HAP-1 (cell line): ENCODE measurements at regions not wholly inside any gene's neighbourhood (a gene's known extent, or its start where the extent isn't known, plus 50 kb on each side); places are given as distances from the start of the nearest gene placed in this dataset.
"Not testable (repeated sequence)": the region's sequence is repeated elsewhere in the genome, so short reads cannot be mapped to it uniquely, and the experiment has no call there.

Experiments used
- DNase-seq, 2 experiments: peaks; one replicate each; pipeline ENCODE4 v3.0.0-alpha.2; 2016 to 2020; ENCODE audit warnings: low spot score in 2 of 2
- H3K27me3 ChIP-seq: fragments of 250-450 bp; sonication (Bioruptor Pico); 2 replicates; pipeline ENCODE4 v1.5.1; 2020; ENCODE audit warnings: low read depth, mild to moderate bottlenecking, moderate library complexity
- H3K36me3 ChIP-seq: fragments of 250-450 bp; sonication (Bioruptor Pico); replicated peaks from 2 replicates; pipeline ENCODE4 v1.5.1; 2020; ENCODE audit warnings: mild to moderate bottlenecking
- H3K4me1 ChIP-seq: fragments of 250-450 bp; sonication (Bioruptor Pico); 2 replicates; pipeline ENCODE4 v1.5.1; 2020; ENCODE audit warnings: mild to moderate bottlenecking
- H3K4me3 ChIP-seq: fragments of 250-450 bp; sonication (Bioruptor Pico); 2 replicates; pipeline ENCODE4 v1.5.1; 2020; ENCODE audit warnings: mild to moderate bottlenecking, moderate library complexity
- H3K9me3 ChIP-seq: fragments of 250-450 bp; sonication (Bioruptor Pico); 2 replicates; pipeline ENCODE4 v1.5.1; 2020; ENCODE audit warnings: mild to moderate bottlenecking, moderate library complexity
- in situ Hi-C: fragments of 300-500 bp; cut with MboI; formaldehyde crosslinking; loops from 3 replicates; pipeline ENCODE4 v1.14.3; 2020; ENCODE audit warnings: low sequenced_read_pairs, inconsistent platforms, mixed read lengths

DNA sequence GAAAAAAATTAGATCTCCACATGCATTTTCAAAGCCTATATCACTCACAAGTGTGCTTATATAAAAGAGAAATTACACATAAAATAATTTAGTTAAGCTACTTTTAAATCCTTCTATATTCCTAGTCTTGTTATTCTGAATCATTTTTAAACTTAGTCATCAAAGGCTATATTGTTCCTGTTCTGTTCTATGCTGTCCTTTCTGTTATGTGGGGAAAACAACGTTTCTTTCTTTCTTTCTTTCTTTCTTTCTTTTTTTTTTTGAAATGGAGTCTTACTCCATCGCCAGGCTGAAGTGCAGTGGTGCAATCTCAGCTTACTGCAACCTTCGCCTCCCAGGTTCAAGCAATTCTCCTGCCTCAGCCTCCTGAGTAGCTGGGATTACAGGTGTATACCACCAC lies 389.2 kb upstream of the FTMT start:
- Histone ChIP-seq H3K36me3 (no peaks in the 10 kb centered on the region), H3K9me3 (no peaks in the 10 kb centered on the region), H3K4me1 (no peaks in the 10 kb centered on the region), H3K27me3 (no peaks in the 10 kb centered on the region), H3K4me3 (no peak overlapping the region)
- in situ Hi-C loops, result no loop called here
- DNase-seq, result no peak

DNA sequence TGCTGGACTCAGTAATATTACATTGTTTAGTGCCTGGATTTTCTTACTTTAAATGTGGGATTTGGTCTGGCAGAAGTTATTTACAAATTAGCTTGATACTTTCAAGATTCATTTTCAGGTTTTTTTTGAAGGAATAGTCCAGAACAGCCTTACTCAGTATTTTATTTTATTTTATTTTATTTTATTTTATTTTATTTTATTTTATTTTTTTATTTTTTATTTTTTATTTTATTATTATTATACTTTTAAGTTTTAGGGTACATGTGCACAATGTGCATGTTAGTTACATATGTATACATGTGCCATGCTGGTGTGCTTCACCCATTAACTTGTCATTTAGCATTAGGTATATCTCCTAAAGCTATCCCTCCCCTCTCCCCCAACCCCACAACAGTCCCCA lies 380.5 kb upstream of the FTMT start:
- in situ Hi-C loops, result not testable (repeated sequence)

DNA sequence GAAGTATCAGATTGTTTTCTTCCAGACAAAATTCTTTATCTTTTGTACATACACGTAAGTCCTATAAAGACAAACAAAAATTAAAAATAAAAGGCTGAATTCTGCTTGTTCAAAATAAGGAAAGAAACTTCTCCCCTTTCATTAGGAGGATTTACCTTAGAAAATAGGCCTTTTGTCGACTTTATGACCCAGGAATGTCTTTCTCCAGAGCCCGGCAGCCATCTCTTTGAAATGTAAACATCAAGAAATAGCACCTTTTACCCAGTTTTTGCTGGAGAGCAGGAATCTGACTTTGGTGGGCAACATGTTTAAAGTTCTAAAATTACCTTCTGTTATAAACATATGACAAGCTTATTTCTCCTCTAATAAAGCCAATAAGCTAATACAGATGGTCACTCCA lies 373.0 kb upstream of the FTMT start:
- Histone ChIP-seq H3K36me3 (no peaks in the 10 kb centered on the region), H3K4me3 (no peak overlapping the region), H3K4me1 (peaks cover 8% of the 10 kb centered on the region), H3K27me3 (no peaks in the 10 kb centered on the region), H3K9me3 (no peaks in the 10 kb centered on the region)
- in situ Hi-C loops, result no loop called here
- DNase-seq, result peak; percentile 24 to 51

More for the DNA sequence above, 380.5 kb upstream of the FTMT start:
- H3K4me1 ChIP-seq, DNase-seq, H3K4me3 ChIP-seq, H3K27me3 ChIP-seq, H3K9me3 ChIP-seq, H3K36me3 ChIP-seq: not testable (repeated sequence)

DNA sequence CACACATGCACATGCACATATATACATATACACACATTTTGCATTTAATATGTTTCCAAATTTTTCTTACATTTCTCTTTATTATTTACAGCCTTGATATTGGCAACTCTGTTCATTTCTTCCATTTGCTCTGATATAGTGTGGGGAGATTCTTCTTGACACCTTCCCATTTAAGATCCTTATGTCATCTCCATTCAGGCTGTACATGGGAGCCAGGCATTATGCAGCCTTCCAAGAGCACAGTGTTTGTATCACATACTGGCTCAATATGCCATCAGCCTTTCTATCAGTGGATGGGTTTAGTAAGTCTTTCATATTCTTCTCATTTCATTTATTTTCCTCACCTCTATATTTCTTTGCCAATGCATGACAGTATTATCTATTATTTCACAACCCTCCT lies 372.3 kb upstream of the FTMT start:
- Histone ChIP-seq H3K4me1 (peaks cover 8% of the 10 kb centered on the region), H3K27me3 (no peaks in the 10 kb centered on the region), H3K9me3 (no peaks in the 10 kb centered on the region), H3K4me3 (no peak overlapping the region), H3K36me3 (no peaks in the 10 kb centered on the region)
- in situ Hi-C loops, result no loop called here
- no peak for DNase-seq

DNA sequence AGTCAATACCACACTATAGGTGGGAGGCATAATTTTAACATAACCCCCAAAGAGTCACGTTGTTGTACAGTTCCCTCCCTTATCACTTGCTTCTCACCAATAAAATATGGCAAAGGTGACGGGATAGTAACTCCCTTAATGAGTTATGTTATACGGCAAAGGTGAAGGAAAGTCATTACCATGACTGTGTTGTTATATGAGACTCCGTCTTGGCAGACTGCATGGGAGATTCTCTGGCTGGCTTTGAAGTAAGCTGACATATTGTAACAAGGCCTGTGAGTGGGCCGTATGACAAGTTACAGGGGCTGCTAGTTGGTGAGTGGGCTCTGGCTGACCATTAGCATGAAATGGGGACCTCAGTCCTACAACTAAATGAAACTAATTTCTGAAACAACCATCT lies 366.4 kb upstream of the FTMT start:
- in situ Hi-C loops, result no loop called here
- Histone ChIP-seq H3K9me3 (no peaks in the 10 kb centered on the region), H3K36me3 (no peaks in the 10 kb centered on the region), H3K4me3 (no peak overlapping the region), H3K27me3 (no peaks in the 10 kb centered on the region), H3K4me1 (no peaks in the 10 kb centered on the region)
- DNase-seq, result no peak

DNA sequence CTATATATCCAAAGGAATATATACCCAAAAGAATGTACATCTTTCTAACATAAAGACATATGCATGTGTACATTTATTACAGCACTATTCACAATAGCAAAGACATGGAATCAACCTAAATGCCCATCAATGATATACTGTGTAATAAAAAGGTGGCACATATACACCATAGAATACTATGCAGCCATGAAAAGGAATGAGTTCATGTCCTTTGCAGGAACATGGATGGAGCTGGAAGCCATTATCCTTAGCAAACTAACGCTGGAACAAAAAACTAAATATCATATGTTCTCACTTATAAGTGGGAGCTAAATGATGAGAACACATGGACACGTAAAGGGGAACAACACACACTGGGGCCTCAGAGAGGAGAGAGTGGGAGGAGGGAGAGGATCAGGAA lies 365.7 kb upstream of the FTMT start:
- H3K4me3 ChIP-seq, H3K36me3 ChIP-seq, H3K27me3 ChIP-seq, in situ Hi-C loops, H3K9me3 ChIP-seq, DNase-seq, H3K4me1 ChIP-seq: not testable (repeated sequence)

DNA sequence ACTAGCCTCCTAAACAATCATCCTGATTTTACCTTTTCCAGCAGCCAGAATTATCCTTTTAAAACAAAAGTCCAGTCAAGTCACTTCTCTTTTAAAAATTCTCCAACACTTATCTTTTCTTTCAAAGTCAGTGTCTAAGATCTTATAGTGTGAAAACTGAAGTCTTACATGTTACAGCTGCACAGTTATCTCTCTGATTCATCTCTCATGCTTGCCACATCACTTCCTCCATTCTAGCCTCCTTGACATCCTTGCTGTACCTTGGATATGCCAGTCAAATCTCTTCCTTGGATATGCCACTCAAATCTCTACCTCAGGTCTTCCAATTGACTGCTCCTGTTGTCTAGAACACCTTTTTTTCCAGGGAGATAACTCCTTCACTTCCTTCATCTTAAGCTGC lies 361.7 kb upstream of the FTMT start:
- no peaks in the 10 kb centered on the region for H3K36me3 ChIP-seq
- DNase-seq, result no peak
- H3K27me3 ChIP-seq, result no peaks in the 10 kb centered on the region
- H3K4me1 ChIP-seq, result no peaks in the 10 kb centered on the region
- H3K9me3 ChIP-seq, result no peaks in the 10 kb centered on the region
- H3K4me3 ChIP-seq, result no peak overlapping the region
- in situ Hi-C loops, result no loop called here

DNA sequence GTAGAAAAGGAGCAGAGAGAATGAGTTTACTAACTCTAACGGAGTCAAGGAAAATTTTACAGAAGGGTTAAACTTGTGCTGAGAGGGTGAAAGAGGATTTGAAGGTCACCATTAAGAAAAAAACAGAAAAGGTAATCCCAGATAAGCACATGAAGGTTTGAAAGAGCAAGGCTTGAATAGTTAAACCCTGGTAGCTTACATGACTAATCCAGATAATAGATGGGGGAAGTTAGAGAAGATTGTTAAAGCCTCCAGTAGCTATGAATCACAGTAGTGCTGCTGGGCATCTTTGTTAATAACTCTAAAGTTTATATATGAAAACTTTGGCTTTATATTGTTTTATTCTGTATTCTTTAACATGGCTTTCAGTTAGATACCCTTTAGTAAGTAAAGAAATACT lies 354.5 kb upstream of the FTMT start:
- in situ Hi-C loops, result no loop called here
- H3K9me3 ChIP-seq, result no peaks in the 10 kb centered on the region
- H3K36me3 ChIP-seq, result no peaks in the 10 kb centered on the region
- peaks cover 26% of the 10 kb centered on the region for H3K4me1 ChIP-seq
- no peaks in the 10 kb centered on the region for H3K27me3 ChIP-seq
- DNase-seq, result peak in 1 of 2 experiments; percentile 74
- H3K4me3 ChIP-seq, result no peak overlapping the region

DNA sequence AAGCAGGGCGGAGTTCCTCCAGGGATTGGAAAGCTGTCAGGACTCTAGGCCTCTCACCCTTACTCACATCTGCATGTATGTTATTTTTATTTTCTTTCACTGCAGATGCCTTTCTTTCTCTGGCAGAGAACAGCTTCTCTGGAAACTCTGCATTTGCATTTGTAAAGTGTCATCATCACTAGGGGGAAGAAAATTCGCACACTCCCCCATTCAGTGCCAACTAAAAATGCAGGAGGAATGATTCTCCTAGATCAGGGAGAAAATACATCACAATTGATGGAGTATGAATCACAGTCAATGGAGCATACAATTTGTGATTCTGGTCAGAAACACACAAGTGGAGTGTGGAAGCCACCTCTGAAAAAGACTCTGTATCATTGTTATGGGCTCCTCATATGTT lies 351.4 kb upstream of the FTMT start:
- Histone ChIP-seq H3K36me3 (no peaks in the 10 kb centered on the region), H3K9me3 (no peaks in the 10 kb centered on the region), H3K4me1 (peaks cover 31% of the 10 kb centered on the region), H3K27me3 (no peaks in the 10 kb centered on the region), H3K4me3 (no peak overlapping the region)
- DNase-seq, result peak; percentile 58 to 90
- in situ Hi-C loops, result no loop called here

DNA sequence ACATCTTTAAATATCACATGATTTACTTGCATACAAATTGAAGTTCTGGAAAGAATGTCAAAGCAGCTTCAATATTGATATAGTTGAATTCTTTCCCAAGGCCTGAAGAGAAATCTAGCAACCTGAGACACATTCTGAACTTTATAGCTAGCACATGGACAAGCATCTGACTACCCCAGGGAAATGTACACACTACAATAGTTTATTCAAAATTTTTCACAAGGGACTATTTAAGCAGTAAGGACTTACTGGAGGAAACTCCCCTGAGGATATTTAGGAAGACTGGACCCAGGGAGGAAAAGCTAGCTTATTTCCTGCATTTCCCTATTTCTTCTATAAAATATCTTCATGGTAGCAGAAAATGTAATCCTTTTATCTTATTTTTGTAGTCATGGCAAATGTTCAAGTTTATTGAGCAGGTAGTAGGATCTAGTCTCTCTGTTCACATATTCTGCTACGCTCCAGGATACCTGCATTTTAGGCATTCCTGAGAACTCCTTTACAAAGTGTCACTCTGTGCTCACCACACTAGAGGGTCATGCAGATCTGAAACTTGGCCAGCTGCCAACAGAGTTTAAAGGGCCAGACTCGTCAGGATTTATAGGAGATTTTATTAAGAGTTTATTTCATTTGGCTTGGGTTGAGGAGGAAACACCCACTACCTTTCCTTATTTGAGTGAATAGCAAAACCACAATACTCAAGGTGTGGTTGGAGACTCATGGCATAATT lies 348.4 kb upstream of the FTMT start:
- in situ Hi-C loops, result no loop called here
- DNase-seq, result peak; percentile 38 to 77

DNA sequence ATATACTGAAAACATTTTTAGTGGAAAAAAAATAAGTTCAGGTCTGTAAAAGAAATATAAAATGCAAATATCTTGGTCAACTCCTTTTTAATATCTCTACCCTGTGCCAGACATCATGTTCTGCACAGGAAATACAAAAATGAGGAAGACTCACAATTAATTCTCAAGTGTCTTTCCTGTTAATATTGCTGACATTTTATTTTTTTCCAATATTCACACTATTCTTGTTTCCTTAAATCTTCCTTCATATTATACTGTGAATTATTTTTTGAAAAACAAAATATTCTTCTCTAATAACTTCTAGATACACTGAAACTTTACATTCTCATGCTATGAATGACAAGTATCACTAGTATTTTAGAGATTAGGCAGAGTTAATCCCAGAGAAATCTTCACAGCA lies 334.7 kb upstream of the FTMT start:
- Histone ChIP-seq H3K4me3 (no peak overlapping the region), H3K36me3 (no peaks in the 10 kb centered on the region), H3K9me3 (no peaks in the 10 kb centered on the region), H3K27me3 (no peaks in the 10 kb centered on the region), H3K4me1 (no peaks in the 10 kb centered on the region)
- DNase-seq, result no peak
- in situ Hi-C loops, result no loop called here

More for the DNA sequence above, 348.4 kb upstream of the FTMT start:
- Histone ChIP-seq H3K27me3 (no peaks in the 10 kb centered on the region), H3K4me1 (peaks cover 21% of the 10 kb centered on the region), H3K9me3 (no peaks in the 10 kb centered on the region), H3K36me3 (no peaks in the 10 kb centered on the region), H3K4me3 (no peak overlapping the region)

DNA sequence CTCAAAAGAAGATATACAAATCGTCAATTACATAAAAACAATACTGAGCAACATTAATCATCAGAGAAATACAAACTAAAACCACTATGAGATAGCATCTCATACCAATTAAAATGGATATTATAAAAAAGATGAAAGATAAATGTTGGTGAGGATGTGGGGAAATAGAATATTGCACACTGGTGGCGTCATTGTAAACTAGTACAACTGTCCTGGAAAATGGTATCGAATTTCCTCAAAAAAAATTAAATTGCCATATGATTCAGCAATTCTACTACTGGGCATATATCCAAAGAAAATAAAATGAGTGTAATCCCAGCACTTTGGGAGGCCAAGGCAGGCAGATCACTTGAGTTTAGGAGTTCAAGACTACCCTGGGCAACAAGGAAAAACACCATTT lies 326.0 kb upstream of the FTMT start:
- Histone ChIP-seq H3K9me3 (no peaks in the 10 kb centered on the region), H3K27me3 (no peaks in the 10 kb centered on the region), H3K4me1 (no peaks in the 10 kb centered on the region), H3K36me3 (no peaks in the 10 kb centered on the region), H3K4me3 (no peak overlapping the region)
- DNase-seq, result no peak
- in situ Hi-C loops, result no loop called here

DNA sequence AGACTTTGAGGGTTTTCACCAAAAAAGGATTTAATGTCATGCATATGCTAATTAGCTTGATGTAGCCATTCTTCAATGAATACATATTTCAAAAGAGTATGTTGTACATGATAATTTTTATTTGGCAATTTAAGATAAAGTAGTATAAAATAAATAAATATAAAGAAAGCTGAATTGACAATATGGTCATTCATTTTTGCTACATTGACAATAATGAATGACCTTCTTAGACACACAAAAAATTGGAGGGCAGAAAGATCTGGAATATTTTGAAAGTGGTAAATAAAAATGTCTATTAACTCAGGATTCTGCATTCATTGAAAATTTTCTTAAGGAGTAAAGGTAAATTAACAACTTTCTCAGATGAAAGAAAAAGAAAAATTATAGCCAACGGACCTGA lies 324.8 kb upstream of the FTMT start:
- Histone ChIP-seq H3K27me3 (no peaks in the 10 kb centered on the region), H3K36me3 (no peaks in the 10 kb centered on the region), H3K9me3 (no peaks in the 10 kb centered on the region), H3K4me3 (no peak overlapping the region), H3K4me1 (no peaks in the 10 kb centered on the region)
- in situ Hi-C loops, result no loop called here
- no peak for DNase-seq

DNA sequence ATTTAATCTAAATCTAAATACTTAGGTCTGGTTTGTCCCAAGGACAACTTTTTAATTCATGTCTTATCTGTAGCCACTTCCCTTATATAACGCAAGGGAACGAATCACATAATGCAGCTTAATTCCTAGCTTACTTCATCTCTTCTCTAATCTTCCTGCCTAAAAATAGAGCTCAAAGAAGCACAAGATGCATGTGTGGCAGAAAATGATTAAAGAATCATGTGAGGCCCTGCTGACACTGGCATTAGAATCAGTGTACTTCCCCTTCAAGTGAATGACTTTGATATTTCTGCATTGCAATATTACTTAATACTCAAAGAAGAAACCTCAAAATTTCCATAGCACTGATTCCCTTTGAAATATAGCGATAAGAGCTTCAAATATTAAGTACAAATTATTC lies 317.9 kb upstream of the FTMT start:
- H3K36me3 ChIP-seq, result no peaks in the 10 kb centered on the region
- no peaks in the 10 kb centered on the region for H3K4me1 ChIP-seq
- DNase-seq, result no peak
- in situ Hi-C loops, result no loop called here
- H3K4me3 ChIP-seq, result no peak overlapping the region
- no peaks in the 10 kb centered on the region for H3K27me3 ChIP-seq
- H3K9me3 ChIP-seq, result no peaks in the 10 kb centered on the region

DNA sequence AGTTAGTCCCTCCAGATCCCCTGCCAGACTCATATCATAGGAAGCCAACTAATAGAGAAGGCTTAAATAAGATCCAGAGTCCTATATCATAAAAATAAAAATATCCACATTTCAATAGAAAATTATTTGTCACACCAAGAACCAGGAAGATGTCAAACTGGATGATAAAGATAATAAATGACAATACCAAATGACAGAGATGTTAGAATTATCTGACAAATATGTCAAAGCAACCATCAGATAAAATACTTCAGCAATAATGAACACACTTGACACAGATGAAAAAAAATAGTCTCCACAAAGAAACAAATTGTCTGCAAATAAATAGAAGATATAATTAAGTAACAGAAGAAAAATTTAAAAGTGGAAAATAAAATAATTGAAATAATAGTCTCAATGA lies 300.7 kb upstream of the FTMT start:
- DNase-seq, result no peak
- in situ Hi-C loops, result no loop called here
- no peaks in the 10 kb centered on the region for H3K36me3 ChIP-seq
- H3K9me3 ChIP-seq, result no peaks in the 10 kb centered on the region
- no peak overlapping the region for H3K4me3 ChIP-seq
- H3K27me3 ChIP-seq, result no peaks in the 10 kb centered on the region
- peaks cover 3% of the 10 kb centered on the region; the same call in 1 of the 2 replicates for H3K4me1 ChIP-seq
